ENCODE measurements at regions not wholly inside any gene's neighbourhood (a gene's known extent, or its start where the extent isn't known, plus 50 kb on each side); places are given as distances from the start of the nearest gene placed in this dataset.

DNA sequence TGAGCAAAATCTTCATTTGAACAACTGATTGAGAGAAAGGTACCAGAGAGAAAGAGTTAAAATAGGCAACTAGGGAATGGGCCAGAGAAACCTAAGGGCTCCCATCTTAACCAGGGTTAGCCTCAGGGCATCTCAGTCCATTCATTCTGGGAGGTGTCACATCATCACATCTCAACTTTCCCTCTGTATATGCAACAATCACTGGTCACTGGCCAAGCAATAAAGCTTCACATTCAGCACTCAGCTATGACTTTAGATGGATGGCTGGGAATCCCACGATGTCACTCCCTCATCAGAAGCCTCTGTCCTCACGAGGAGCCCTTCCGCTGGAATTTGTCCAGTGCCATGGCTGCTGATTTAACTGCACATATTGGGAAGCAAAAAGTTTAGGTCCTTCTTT is 172.1 kb upstream of the MGMT start:
- Histone ChIP-seq H3K36me3 (no peaks in the 10 kb centered on the region), H3K4me1 (no peaks in the 10 kb centered on the region), H3K27ac (no peak overlapping the region), H3K4me3 (no peak overlapping the region), H3K27me3 (no peaks in the 10 kb centered on the region), H3K9me3 (no peaks in the 10 kb centered on the region)
- intact Hi-C loops (cut with DNase I), result no loop called here
- DNase-seq, result no peak
- no peak for TF ChIP-seq POLR2A (IDR thresholded peaks at IDR 0.05)
- TF ChIP-seq EP300 (IDR thresholded peaks at IDR 0.05), result no peak
- no peak for TF ChIP-seq POLR2AphosphoS5 (IDR thresholded peaks at IDR 0.05)
- TF ChIP-seq, protein P1, sequence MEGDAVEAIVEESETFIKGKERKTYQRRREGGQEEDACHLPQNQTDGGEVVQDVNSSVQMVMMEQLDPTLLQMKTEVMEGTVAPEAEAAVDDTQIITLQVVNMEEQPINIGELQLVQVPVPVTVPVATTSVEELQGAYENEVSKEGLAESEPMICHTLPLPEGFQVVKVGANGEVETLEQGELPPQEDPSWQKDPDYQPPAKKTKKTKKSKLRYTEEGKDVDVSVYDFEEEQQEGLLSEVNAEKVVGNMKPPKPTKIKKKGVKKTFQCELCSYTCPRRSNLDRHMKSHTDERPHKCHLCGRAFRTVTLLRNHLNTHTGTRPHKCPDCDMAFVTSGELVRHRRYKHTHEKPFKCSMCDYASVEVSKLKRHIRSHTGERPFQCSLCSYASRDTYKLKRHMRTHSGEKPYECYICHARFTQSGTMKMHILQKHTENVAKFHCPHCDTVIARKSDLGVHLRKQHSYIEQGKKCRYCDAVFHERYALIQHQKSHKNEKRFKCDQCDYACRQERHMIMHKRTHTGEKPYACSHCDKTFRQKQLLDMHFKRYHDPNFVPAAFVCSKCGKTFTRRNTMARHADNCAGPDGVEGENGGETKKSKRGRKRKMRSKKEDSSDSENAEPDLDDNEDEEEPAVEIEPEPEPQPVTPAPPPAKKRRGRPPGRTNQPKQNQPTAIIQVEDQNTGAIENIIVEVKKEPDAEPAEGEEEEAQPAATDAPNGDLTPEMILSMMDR (IDR thresholded peaks at IDR 0.05), result no peak
- 78 to 87% methylated on average over 3 of the region's 3 CpGs for WGBS, 2 donors

DNA sequence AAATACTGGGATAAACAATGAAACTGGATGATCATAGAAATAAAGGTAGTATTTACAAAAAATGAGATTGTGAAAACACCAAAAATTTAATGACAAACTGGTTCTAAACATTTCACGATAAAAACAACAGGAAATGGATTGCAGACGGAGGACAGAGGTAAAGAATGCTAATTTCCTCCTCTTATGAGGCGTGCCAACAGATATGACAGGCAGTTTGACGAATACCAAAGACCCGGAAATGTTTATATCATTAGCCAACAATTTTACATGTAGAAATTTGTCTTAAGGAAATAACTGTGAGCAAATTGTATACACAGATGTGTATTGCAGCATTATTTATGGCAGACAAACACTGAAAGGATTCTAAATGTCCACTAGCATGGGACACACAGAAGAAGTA is 162.0 kb upstream of the MGMT start:
- intact Hi-C loops (cut with DNase I), result no loop called here
- H3K4me1 ChIP-seq, result no peaks in the 10 kb centered on the region
- whole genome bisulfite sequencing, 2 donors, result 46 to 56% methylated on average over 5 of the region's 5 CpGs
- TF ChIP-seq POLR2AphosphoS5 (IDR thresholded peaks at IDR 0.05) (no peak), POLR2A (IDR thresholded peaks at IDR 0.05) (no peak), EP300 (IDR thresholded peaks at IDR 0.05) (no peak)
- TF ChIP-seq, protein P1 (IDR thresholded peaks at IDR 0.05), result no peak
- no peaks in the 10 kb centered on the region for H3K36me3 ChIP-seq
- H3K27me3 ChIP-seq, result no peaks in the 10 kb centered on the region
- H3K27ac ChIP-seq, result no peak overlapping the region
- peaks cover 0 to 2% (median 0%) of the 10 kb centered on the region in 4 donors for H3K9me3 ChIP-seq
- no peak for DNase-seq
- no peak overlapping the region for H3K4me3 ChIP-seq

DNA sequence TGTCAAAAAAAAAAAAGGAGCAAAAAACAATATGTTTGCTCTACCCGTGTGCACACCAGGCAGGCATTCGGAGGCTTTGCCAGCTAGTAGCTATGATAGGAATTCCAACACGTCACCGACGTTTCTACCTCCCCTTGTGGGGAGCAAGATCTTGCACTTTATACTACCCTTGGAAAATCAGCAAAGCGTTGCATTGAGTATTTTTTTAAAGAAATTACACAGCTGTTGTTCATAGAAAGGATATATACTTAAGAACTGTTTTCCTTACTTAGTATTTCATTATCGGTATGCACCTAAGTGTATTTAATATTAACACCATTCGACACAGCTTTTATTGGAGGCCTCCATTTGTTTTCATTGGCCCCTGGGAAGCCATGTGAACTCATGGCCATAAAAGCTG is 159.9 kb upstream of the MGMT start:
- 81 to 85% methylated on average over 8 of the region's 8 CpGs for WGBS, 2 donors
- no peak for DNase-seq
- Histone ChIP-seq H3K4me3 (no peak overlapping the region), H3K27ac (no peak overlapping the region), H3K27me3 (no peaks in the 10 kb centered on the region), H3K4me1 (no peaks in the 10 kb centered on the region), H3K9me3 (peaks cover 0 to 2% (median 0%) of the 10 kb centered on the region in 4 donors), H3K36me3 (no peaks in the 10 kb centered on the region)
- intact Hi-C loops (cut with DNase I), result no loop called here
- TF ChIP-seq EP300 (IDR thresholded peaks at IDR 0.05) (no peak), POLR2A (IDR thresholded peaks at IDR 0.05) (no peak), POLR2AphosphoS5 (IDR thresholded peaks at IDR 0.05) (no peak)
- TF ChIP-seq, protein P1 (IDR thresholded peaks at IDR 0.05), result no peak

DNA sequence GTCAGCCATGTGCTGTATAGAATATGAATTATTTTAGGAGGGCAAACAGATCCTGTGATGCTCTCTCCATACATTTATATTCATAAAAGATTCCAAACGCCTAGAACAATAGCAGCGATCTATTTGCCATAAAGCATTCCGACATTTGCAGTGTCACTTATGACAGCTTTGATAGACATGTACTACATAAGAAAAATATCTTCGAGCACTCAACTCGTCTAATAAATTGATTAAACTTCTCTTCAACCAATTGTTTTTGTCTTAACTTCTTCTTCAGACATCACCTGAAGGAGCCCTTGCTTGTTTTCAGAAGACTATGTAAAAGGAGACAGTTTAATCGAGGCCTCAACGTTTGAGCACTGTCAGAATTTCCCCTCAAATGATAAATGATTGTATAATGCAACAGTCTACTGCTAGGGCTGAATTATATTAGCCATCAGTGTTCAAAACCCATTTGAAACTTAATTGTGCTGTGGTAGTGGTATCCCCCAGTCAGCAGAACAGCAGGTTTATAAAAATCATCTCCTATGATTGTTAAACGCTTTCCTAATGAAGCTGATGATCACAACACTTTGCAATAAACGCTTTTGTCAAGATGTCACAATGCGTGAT is 158.0 kb upstream of the MGMT start:
- 81 to 82% methylated on average over 10 of the region's 10 CpGs for WGBS, 2 donors
- no peak overlapping the region for H3K27ac ChIP-seq

More for the DNA sequence above, 158.0 kb upstream of the MGMT start:
- H3K4me1 ChIP-seq, result no peaks in the 10 kb centered on the region
- intact Hi-C loops (cut with DNase I), result no loop called here
- no peak for DNase-seq
- no peaks in the 10 kb centered on the region for H3K9me3 ChIP-seq
- H3K27me3 ChIP-seq, result no peaks in the 10 kb centered on the region
- H3K36me3 ChIP-seq, result no peaks in the 10 kb centered on the region
- TF ChIP-seq, protein P1 (IDR thresholded peaks at IDR 0.05), result no peak
- TF ChIP-seq POLR2A (IDR thresholded peaks at IDR 0.05), result no peak
- H3K4me3 ChIP-seq, result no peak overlapping the region

Measured in sigmoid colon (tissue), 6 donors.